ENCODE measurements at regions not wholly inside any gene's neighbourhood (a gene's known extent, or its start where the extent isn't known, plus 50 kb on each side); places are given as distances from the start of the nearest gene placed in this dataset.

GRCh38 chr17:13909901-13910519 is 159.3 kb upstream of the COX10 start:
- no peak for DNase-seq (ENCODE audit: low spot score)
- Histone ChIP-seq H3K27me3 (replicated peaks; ENCODE audit: insufficient read depth, low read depth, low read length, poor library complexity) (no peaks in the 10 kb centered on the region), H3K27ac (ENCODE audit: low read depth, low read length, poor library complexity, severe bottlenecking) (no peak overlapping the region), H3K4me3 (ENCODE audit: low read depth, low read length, poor library complexity, severe bottlenecking) (no peak overlapping the region), H3K9me3 (ENCODE audit: low read depth, low read length, poor library complexity, severe bottlenecking) (peaks cover 5% of the 10 kb centered on the region), H3K36me3 (ENCODE audit: insufficient read depth, low read length, poor library complexity, severe bottlenecking) (no peaks in the 10 kb centered on the region), H3K4me1 (ENCODE audit: insufficient read depth, low read length, poor library complexity, severe bottlenecking) (no peaks in the 10 kb centered on the region)
- intact Hi-C loops (cut with micrococcal nuclease; ENCODE audit: unreplicated experiment): no loop called here
- POLR2A ChIA-PET (ENCODE audit: low non-redundant PET): no interaction called here
- CTCF ChIA-PET: no interaction called here
- no peak for TF ChIP-seq CTCF (conservative IDR thresholded peaks at IDR 0.05; ENCODE audit: low read depth, low read length)
- no peak for TF ChIP-seq EZH2 (IDR thresholded peaks at IDR 0.05; ENCODE audit: borderline replicate concordance, low read depth, low read length, poor library complexity, severe bottlenecking)
- BruUV-seq (replicated peaks): no TSS peak

DNA sequence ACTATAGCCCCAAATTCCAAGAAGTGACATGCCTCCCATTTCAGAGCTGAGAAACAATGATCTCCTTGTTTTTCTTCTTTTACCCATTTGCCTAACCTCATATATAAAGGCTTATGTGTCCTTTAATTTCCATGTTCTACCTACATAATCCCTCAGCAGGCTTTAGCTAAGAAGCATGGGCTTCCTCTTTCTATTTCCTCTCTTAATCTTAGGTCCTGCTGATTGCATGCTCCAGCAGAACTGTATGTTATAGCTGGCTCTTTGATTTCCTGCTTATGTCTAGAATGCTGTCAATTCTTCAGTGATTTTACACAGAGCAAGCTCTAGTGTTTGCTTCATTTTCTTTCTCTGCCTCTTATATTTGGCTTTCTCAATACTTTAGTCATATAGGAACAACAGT is 151.7 kb upstream of the COX10 start:
- Histone ChIP-seq H3K36me3 (ENCODE audit: insufficient read depth, low read length, poor library complexity, severe bottlenecking) (no peaks in the 10 kb centered on the region), H3K9me3 (ENCODE audit: low read depth, low read length, poor library complexity, severe bottlenecking) (no peaks in the 10 kb centered on the region), H3K27me3 (replicated peaks; ENCODE audit: insufficient read depth, low read depth, low read length, poor library complexity) (no peaks in the 10 kb centered on the region), H3K4me3 (ENCODE audit: low read depth, low read length, poor library complexity, severe bottlenecking) (no peak overlapping the region), H3K27ac (ENCODE audit: low read depth, low read length, poor library complexity, severe bottlenecking) (no peak overlapping the region), H3K4me1 (ENCODE audit: insufficient read depth, low read length, poor library complexity, severe bottlenecking) (no peaks in the 10 kb centered on the region)
- no TSS peak for BruUV-seq (replicated peaks)
- ChIA-PET POLR2A (ENCODE audit: low non-redundant PET) (no interaction called here), CTCF (no interaction called here)
- intact Hi-C loops (cut with micrococcal nuclease; ENCODE audit: unreplicated experiment): no loop called here
- TF ChIP-seq CTCF (conservative IDR thresholded peaks at IDR 0.05; ENCODE audit: low read depth, low read length): no peak
- no peak for TF ChIP-seq EZH2 (IDR thresholded peaks at IDR 0.05; ENCODE audit: borderline replicate concordance, low read depth, low read length, poor library complexity, severe bottlenecking)
- no peak for DNase-seq (ENCODE audit: low spot score)

DNA sequence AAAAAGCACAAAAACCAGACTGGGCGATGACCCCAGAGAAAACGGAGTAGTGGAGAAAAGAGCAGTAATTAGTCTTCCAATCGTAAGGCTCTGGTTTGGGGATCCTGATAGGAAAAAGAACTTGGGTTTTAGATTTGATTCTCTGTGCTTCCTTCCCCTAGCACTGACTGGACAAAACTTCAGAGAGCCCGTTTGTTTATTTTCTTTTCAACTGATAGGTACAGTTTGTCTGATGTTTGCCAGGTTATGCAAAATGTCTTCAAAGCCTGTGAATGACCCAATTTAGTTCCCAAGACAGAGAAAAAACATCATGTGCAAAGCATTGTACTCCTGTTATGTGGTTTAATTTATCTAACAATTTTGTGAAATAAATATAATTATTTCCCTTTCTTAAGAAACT is 151.1 kb upstream of the COX10 start:
- H3K4me3 ChIP-seq (ENCODE audit: low read depth, low read length, poor library complexity, severe bottlenecking): no peak overlapping the region
- TF ChIP-seq EZH2 (IDR thresholded peaks at IDR 0.05; ENCODE audit: borderline replicate concordance, low read depth, low read length, poor library complexity, severe bottlenecking) (no peak), CTCF (conservative IDR thresholded peaks at IDR 0.05; ENCODE audit: low read depth, low read length) (no peak)
- H3K27ac ChIP-seq (ENCODE audit: low read depth, low read length, poor library complexity, severe bottlenecking): no peak overlapping the region
- no TSS peak for BruUV-seq (replicated peaks)
- no peaks in the 10 kb centered on the region for H3K27me3 ChIP-seq (replicated peaks; ENCODE audit: insufficient read depth, low read depth, low read length, poor library complexity)
- POLR2A ChIA-PET (ENCODE audit: low non-redundant PET): no interaction called here
- CTCF ChIA-PET: no interaction called here
- intact Hi-C loops (cut with micrococcal nuclease; ENCODE audit: unreplicated experiment): no loop called here
- DNase-seq (ENCODE audit: low spot score): no peak
- no peaks in the 10 kb centered on the region for H3K4me1 ChIP-seq (ENCODE audit: insufficient read depth, low read length, poor library complexity, severe bottlenecking)
- no peaks in the 10 kb centered on the region for H3K36me3 ChIP-seq (ENCODE audit: insufficient read depth, low read length, poor library complexity, severe bottlenecking)
- no peaks in the 10 kb centered on the region for H3K9me3 ChIP-seq (ENCODE audit: low read depth, low read length, poor library complexity, severe bottlenecking)

Data from A673 (cell line).